Stimulated activated CD4-positive, alpha-beta T cell treated with anti-CD3 and anti-CD28 coated beads, Interleukin-4, amount 100 ng/mL, for 1 hour (primary cell): ENCODE measurements at regions not wholly inside any gene's neighbourhood (a gene's known extent, or its start where the extent isn't known, plus 50 kb on each side); places are given as distances from the start of the nearest gene placed in this dataset.
"Not testable (repeated sequence)": the region's sequence is repeated elsewhere in the genome, so short reads cannot be mapped to it uniquely, and the experiment has no call there.

ENCODE experiments used
- DNase-seq: peaks from one replicate; pipeline ENCODE4 v3.0.0-alpha.2; 2020

GRCh38 chr15:32536507-32537172 lies 56.6 kb upstream of the GOLGA8N start:
- peak; percentile 31 for DNase-seq

GRCh38 chr15:32536057-32536493 lies 57.2 kb upstream of the GOLGA8N start:
- DNase-seq = not testable (repeated sequence)

GRCh38 chr15:32535150-32535898 lies 57.9 kb upstream of the GOLGA8N start:
- DNase-seq = not testable (repeated sequence)

GRCh38 chr15:32522900-32523299 lies 67.5 kb upstream of the GOLGA8O start:
- DNase-seq = not testable (repeated sequence)

GRCh38 chr15:32522421-32522820 lies 67.0 kb upstream of the GOLGA8O start:
- DNase-seq = not testable (repeated sequence)

GRCh38 chr15:32518976-32519375 lies 63.5 kb upstream of the GOLGA8O start:
- not testable (repeated sequence) for DNase-seq

GRCh38 chr15:32518013-32518412 lies 62.6 kb upstream of the GOLGA8O start:
- DNase-seq = not testable (repeated sequence)

DNA sequence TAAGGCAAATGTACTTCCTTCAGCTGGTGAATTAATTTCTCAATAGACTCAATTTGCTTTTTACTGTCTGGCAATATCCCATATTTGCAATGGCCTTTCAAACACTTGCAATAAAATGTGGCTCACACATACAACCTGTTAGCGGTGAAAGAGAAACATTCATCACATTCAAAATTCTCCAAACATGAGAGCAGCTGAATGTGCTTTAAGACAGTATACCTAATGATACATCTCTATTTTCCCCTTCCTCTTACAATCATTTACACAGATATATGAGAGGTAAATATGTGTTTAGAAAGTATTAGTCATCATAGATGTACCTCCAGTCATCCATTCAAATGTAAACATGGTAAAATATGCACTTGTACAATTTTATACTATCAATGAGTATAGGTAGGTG lies 61.5 kb upstream of the GOLGA8O start:
- DNase-seq = not testable (repeated sequence)

- DNase-seq = not testable (repeated sequence)
Observed at GRCh38 chr15:32513378-32513777, 57.9 kb upstream of the GOLGA8O start.

DNA sequence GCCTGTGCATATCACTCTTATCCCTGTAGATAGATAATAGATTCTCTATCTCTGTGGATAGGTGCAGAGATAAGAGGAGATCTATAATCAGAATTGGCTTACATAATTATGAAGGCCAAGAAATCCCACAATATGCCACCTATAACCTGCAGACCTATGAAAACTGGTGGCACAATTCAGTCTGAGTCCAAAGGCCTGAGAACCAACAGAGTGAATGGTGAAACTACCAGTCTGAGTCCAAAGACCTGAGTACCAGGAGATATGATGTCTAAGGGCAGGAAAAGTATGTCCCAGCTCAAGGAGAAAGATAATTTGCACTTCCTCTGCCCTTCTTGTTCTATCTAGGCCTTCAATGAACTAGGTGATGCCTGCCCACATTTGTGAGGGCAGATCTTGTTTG lies 54.6 kb upstream of the GOLGA8O start:
- DNase-seq = not testable (repeated sequence)

- not testable (repeated sequence) for DNase-seq
Observed at GRCh38 chr15:32508081-32508480, 52.6 kb upstream of the GOLGA8O start.

DNA sequence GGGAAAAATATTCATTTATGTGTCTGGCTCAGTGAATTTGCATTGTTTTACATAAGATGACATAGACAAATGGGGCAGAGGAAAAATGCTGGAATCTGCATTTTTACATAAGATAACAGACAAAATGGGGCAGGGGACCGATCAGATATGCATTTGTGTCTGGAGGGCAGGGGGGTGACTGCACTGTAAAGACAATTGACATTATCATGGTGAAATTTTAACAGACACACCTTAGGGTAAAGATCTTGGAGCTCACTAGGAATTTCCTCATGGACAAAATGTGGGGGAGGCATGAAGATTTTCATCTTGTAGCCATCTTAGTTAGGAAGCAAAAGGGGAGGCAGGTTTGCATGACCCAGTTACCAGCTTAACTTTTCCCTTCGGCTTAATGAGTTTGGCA lies 51.4 kb upstream of the GOLGA8O start:
- DNase-seq = not testable (repeated sequence)

- DNase-seq = not testable (repeated sequence)
Observed at GRCh38 chr15:32505633-32506032, 50.2 kb upstream of the GOLGA8O start.
